HEK293T (cell line): ENCODE measurements at regions not wholly inside any gene's neighbourhood (a gene's known extent, or its start where the extent isn't known, plus 50 kb on each side); places are given as distances from the start of the nearest gene placed in this dataset.

ENCODE experiments used
- ARNT ChIP-seq: fragments of 450-650 bp; IDR thresholded peaks from 2 replicates; pipeline ENCODE4 v1.6.1; 2017; ENCODE audit warnings: mild to moderate bottlenecking
- CTBP1 ChIP-seq: fragments of 450-650 bp; IDR thresholded peaks from 2 replicates; pipeline ENCODE4 v1.6.1; 2016; ENCODE audit warnings: borderline replicate concordance
- FOXM1 ChIP-seq: fragments of 450-650 bp; IDR thresholded peaks from 2 replicates; pipeline ENCODE4 v1.6.1; 2017; ENCODE audit warnings: mild to moderate bottlenecking, borderline replicate concordance
- NFRKB ChIP-seq: fragments of 450-650 bp; IDR thresholded peaks from 2 replicates; pipeline ENCODE4 v1.6.1; 2016; ENCODE audit warnings: mild to moderate bottlenecking, moderate library complexity
- SP1 ChIP-seq: fragments of 450-650 bp; IDR thresholded peaks from 2 replicates; pipeline ENCODE4 v1.6.1; 2017
- TARDBP ChIP-seq: fragments of 450-650 bp; IDR thresholded peaks from 2 replicates; pipeline ENCODE4 v1.6.1; 2016
- ZNF384 ChIP-seq: fragments of 450-650 bp; IDR thresholded peaks from 2 replicates; pipeline ENCODE4 v1.6.1; 2016

DNA sequence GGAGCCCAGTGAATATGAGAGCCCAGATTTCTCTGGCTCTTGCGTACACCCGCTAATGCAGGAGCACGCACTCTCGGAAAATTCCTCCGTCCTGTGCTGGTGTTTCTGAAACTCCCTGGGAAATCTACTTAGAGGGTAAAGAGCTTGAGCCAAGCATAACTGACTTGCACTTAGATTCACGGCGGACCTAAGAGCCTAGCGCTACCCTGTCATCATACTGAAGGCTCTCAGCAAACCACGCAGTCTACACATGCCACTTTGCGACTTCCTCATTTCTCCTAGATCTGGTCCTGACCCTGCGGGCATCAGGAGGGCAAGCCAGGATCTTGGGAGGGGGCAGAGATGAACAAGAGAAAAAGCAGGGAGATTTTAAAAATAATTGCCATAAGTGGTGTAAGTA is 324.7 kb downstream of the CD83 start:
- TF ChIP-seq FOXM1 (no peak), ZNF384 (no peak), NFRKB (no peak), ARNT (no peak), SP1 (no peak), CTBP1 (no peak), TARDBP (no peak)
